ENCODE measurements at regions not wholly inside any gene's neighbourhood (a gene's known extent, or its start where the extent isn't known, plus 50 kb on each side); places are given as distances from the start of the nearest gene placed in this dataset.
"Not testable (repeated sequence)": the region's sequence is repeated elsewhere in the genome, so short reads cannot be mapped to it uniquely, and the experiment has no call there.

DNA sequence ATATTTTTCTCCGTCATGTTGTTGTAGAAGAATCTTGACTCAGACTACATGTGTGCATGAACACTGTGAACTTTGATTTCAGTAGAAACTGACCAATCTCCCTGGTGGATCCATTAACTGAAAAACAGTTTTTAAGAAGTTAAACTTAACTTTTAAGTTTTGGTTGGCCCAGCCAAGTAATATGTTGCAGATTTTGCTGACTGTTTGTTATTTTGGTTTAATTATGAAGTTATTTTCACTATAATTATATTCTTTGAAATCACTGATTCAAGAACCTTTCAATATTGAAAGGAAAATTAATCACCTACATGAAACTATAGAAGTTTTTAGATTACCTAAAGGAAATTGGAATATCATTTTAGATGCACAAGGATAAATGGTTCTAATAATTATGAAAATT lies 373.6 kb upstream of the COX7C start:
- in situ Hi-C loops (cut with HindIII; ENCODE audit: low sequenced_read_pairs), result no loop called here
- DNase-seq (ENCODE audit: low spot score), result no peak

DNA sequence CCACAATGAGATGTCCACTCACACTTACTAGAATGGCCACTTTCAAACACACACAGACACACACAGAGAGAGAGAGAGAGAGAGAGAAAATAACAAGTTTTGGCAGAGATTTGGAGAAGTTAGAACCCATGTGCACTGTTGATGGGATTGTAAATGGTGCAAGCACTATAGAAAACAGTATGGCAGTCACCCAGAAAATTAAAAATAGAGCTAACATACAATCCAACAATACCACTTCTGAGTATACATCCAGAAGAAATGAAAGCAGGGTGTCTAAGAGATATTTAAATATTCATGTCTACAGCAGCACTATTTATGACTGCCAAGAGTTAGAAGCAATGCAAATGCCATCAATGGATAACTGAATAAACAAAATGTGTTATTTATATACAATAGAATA lies 359.9 kb upstream of the COX7C start:
- no peak for DNase-seq (ENCODE audit: low spot score)
- in situ Hi-C loops (cut with HindIII; ENCODE audit: low sequenced_read_pairs), result no loop called here

DNA sequence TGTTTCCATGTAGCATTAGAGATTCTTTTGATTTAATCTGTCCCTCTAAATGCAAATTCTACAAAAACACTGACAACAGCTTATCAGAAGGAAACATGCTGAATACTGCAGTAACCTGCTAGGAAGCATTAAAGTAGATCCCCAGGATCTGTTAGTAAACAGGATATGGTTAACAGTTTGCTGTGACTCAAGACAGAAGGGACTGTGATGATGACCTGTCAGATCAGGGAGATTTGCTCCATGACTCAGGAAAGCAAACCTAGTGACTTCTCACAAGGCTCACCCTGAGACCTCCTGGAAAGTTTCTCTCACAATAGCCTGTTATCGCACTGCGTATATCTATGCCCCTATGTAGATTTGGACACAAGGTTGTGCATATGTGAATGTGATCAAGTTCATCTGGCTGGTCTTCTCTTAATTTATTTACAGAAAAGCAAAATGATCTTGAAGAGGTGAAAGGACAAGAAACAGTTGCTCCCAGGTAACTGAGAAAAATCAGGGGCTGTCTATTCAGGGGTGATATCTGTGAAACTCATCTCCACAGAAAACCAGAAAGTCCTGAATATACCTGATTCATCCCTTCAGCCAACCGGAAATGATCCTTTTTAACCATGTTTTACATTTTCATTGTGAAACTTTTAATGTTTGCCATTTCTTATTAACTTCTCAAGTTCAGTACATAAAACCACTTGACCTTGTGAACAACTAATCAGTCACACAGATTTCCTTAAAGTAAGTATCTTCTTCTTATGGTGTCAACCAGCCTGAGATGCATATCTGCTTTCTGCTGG lies 333.1 kb upstream of the COX7C start:
- DNase-seq (ENCODE audit: low spot score); in situ Hi-C loops (cut with HindIII; ENCODE audit: low sequenced_read_pairs): not testable (repeated sequence)

DNA sequence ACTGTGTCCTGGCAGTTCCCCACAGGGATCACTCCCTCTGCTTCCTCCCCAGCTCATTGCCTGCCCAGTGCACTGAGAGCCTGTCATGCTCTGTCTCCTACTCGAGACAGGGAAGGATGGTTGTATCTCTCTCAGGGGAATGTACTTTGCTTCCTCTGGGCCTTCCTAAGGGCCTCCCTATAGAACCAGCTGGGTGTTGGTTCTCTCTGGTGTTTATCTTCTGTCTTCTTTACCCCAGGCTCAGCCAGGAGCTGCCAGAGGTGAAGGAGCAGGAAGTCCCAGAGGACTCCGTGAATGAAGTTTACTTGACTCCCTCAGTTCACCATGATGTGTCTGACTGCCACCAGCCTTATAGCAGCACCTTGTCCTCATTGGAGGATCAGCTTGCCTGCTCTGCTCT lies 330.3 kb upstream of the COX7C start:
- in situ Hi-C loops (cut with HindIII; ENCODE audit: low sequenced_read_pairs), result not testable (repeated sequence)
- DNase-seq (ENCODE audit: low spot score), result peak; percentile 20

DNA sequence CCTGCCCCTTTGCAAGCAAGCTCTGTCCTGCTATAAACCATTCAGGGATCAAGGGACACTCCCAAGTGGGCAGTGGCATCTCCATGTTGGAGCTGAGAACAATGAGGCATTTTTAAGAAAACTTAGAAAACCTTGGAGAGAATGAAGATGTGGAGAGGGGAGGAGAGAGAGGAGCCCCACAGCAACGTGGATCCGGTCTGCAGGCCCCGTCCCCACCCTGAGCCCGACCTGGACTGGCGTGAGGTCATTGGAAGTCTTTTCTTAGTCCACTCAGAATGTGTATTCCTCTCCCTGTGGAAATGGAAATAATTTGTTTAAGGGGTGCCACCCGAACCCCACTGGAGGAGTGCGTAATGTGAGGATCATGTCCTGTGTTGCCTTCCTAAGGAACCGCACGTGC lies 328.0 kb upstream of the COX7C start:
- DNase-seq (ENCODE audit: low spot score); in situ Hi-C loops (cut with HindIII; ENCODE audit: low sequenced_read_pairs): not testable (repeated sequence)

DNA sequence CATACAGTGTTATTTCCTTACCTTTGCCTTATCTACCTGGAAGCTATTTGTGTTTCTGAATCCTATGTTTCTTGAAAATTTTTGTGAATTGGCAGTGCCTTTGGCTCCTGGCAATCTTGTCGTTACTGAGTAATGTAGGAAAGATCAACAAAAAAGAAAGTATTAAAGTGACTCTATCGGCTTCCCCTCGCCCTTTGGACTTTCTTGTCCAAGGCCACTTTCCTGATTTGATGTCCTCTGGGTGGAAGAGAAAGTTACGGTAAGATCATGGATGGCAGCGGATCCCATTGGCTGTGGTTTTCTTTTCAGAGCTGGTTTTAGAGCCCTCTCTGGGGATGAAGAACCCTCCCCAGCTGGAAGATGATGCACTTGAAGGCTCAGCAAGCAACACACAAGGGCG lies 324.9 kb upstream of the COX7C start:
- in situ Hi-C loops (cut with HindIII; ENCODE audit: low sequenced_read_pairs); DNase-seq (ENCODE audit: low spot score): not testable (repeated sequence)

DNA sequence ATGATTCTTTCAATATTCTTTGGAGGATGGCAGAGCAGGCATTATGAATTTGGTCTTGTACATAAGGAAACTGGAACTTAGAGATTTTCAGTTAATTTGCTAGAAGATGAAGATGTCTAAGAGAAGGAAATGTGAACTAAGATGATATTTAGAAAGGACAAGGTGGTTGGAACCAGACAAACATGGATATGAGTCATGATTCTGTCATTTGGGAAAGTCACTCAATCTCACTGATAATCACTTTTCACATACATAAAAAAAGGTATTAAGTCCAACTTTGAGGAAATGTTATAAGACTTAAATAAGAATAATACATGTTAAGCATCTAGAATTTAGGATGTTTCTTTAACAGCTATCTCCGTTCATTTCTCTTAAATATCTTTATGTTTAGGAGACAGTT lies 315.1 kb upstream of the COX7C start:
- in situ Hi-C loops (cut with HindIII; ENCODE audit: low sequenced_read_pairs); DNase-seq (ENCODE audit: low spot score): not testable (repeated sequence)

DNA sequence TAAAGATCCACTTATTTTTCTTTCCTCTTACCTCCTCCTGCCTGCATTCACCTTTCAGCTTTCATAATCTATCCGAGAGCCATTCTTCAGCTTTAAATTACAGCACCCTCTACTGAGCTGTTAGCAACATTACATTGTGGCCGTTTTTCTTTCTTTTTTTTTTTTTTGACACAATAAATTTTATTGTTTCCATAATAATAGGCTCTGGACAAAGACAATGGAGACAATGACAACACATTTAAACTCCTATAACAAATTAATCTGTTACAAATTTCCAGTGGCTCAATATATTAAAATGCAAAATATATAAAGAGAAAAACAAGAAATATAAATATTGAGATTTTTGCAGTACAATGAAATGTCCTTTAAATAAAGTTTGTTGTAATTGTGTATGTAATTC lies 312.7 kb upstream of the COX7C start:
- in situ Hi-C loops (cut with HindIII; ENCODE audit: low sequenced_read_pairs); DNase-seq (ENCODE audit: low spot score): not testable (repeated sequence)

DNA sequence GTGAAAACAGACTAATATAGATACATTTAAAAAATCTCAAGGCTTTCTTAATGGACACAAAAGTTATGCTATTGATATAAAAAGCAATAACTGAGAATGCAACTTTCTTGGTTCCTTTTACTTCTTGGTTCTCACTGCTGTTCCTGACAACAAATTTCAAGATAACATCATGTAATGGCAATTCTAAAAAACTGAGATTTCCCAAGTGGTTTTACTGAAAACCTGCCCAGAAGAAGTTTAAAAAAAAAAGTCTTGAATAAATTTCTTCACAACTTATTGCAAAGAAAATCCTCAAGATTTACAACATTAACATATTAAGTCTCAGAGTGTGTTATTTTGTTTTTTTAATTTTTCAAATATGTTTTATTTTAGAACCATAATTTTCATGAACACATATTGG lies 302.8 kb upstream of the COX7C start:
- in situ Hi-C loops (cut with HindIII; ENCODE audit: low sequenced_read_pairs), result no loop called here
- no peak for DNase-seq (ENCODE audit: low spot score)

DNA sequence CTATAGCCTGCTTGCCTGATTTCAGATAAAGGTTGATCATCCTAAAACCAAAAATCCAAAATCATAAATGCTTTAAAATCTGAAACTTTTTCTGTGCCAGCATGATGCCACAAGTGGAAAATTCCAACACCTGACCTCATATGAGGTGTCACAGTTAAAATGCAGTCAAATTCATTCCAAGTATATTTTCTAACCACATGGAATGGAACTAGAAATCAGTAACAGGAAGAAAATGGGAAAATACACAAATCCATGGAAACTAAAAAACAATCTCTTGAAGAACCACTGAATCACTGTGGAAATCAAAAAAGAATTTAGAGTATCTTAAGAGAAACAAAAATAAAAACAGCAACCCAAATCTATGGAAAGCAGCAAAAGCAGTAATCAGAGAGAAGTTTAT lies 297.5 kb upstream of the COX7C start:
- in situ Hi-C loops (cut with HindIII; ENCODE audit: low sequenced_read_pairs), result no loop called here
- DNase-seq (ENCODE audit: low spot score), result no peak

DNA sequence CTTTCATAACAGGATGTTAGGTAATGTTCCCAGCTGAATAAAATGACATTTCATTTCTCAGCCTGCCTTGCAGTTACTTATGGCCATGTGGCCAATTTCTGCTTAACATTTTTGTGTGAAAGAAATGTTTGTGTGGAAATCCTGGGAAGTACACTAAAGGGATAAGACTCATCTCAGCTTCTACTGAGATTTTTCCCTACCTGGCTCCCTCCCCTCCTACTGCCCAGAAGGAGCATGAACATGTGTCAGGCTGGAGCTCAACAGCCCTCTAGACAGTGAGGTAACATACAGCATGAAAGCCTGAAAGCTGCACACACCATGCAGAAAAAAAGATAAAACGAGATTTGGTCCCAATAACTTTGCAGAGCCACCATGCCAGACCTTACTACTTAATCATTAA lies 288.4 kb upstream of the COX7C start:
- DNase-seq (ENCODE audit: low spot score), result no peak
- in situ Hi-C loops (cut with HindIII; ENCODE audit: low sequenced_read_pairs), result no loop called here

DNA sequence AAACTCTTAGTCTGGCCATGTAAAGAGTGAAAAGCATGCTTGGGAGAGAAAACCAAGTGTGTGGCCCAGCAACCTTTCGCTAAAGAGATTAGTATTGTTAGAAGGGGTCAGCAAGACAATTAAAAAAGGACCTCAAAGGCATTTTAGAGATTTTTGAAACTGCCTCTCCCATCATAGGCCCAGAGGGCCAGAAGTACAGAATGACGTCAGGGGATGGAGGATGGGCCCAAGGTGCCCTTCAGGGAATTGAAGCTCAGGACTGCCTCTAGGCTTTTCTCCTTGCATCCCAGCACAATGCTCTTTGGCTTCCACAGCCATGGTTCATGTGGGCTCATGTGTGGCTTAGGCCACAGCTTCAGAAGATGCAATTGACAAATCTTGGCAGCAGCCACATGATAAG lies 287.0 kb upstream of the COX7C start:
- DNase-seq (ENCODE audit: low spot score), result no peak
- in situ Hi-C loops (cut with HindIII; ENCODE audit: low sequenced_read_pairs), result no loop called here

DNA sequence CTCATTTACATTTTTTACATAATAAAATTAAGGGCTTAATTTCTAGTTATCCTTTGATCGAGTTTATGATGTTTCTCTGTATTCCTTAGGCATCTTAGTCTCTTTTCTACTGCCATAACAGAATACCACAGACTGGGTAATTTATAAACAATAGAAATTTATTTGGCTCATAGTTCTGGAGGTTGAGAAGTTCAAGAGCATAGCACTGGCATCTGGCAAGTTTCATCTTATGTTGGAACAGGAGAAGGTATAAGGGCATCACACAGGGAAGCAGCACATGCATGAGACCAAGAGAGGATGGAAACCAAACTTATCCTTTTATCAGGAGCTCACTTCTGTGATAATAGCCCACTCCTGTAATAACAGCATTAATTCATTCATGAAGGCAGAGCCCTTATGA lies 284.9 kb upstream of the COX7C start:
- in situ Hi-C loops (cut with HindIII; ENCODE audit: low sequenced_read_pairs), result no loop called here
- no peak for DNase-seq (ENCODE audit: low spot score)

DNA sequence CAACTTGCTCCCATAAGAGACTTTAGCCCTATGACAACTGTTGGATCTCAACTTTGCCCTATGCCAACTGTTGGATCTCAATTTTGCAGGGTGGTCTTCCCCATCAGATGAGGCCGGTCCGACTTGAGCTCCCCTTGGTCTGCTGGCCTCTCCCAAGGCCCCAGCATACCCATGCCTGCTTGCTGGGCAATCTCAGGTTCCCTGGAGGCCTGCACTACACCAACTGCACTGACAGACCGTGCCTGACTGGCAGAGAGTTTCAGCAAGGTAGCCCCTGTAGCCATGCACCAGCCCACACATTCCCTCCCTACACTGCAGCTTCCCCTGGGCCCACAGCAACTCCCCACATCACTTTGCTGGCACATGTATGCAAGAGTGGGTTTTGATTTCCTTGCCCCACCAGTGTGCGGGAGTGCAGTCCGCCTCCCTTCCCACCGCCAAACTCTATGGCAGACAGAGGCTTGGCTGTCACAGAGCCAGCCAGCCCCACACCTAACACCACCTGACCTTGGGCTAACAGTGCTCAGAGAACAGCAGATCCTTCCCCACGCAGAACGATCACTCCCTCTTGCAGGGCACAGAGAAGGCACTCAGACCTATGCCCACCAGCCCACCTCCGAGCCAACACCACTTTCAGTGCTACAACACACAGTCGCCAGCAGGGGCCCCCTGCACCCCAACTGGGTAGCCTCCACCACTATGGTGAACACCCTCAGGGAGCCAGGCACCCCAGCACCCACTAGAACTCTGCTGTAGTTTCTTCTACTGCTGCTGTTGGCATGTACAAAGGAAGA lies 279.9 kb upstream of the COX7C start:
- in situ Hi-C loops (cut with HindIII; ENCODE audit: low sequenced_read_pairs), result no loop called here
- no peak for DNase-seq (ENCODE audit: low spot score)

DNA sequence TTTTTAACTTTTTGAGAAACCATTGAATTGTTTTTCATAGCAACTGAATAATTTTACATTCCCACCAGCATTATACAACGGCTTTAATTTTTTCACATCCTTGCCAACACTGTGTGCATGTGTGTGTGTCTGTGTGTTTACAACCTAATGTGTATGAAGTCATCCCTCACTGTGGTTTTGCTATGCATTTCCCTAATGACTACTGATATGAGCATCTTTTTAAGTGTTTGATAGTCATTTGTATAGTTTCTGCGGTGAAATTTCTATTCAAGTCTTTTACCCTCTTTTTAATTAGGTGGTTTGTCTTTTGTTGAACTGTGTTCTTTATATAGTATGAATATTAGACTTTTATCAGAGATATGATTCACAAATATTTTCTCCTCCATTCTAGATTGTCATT lies 263.1 kb upstream of the COX7C start:
- DNase-seq (ENCODE audit: low spot score), result no peak
- in situ Hi-C loops (cut with HindIII; ENCODE audit: low sequenced_read_pairs), result no loop called here

DNA sequence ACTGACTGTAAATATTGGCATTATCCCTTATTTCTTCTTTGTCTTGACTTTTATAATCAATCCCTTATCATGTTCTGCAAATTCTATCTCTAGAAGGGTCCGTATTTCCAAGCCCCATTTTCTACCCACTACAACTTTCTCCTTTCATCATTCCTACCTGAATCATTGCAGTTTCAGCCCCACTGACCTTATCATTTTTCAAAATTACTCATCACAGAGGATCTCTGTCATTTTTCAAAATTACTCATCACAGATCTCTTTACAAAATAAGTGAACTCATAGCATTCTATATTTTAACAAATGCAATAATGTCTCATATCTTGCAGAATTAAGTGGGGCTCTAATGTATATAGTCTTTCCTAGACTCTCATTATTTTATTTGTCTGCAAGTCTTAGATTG lies 256.9 kb upstream of the COX7C start:
- in situ Hi-C loops (cut with HindIII; ENCODE audit: low sequenced_read_pairs), result no loop called here
- no peak for DNase-seq (ENCODE audit: low spot score)

DNA sequence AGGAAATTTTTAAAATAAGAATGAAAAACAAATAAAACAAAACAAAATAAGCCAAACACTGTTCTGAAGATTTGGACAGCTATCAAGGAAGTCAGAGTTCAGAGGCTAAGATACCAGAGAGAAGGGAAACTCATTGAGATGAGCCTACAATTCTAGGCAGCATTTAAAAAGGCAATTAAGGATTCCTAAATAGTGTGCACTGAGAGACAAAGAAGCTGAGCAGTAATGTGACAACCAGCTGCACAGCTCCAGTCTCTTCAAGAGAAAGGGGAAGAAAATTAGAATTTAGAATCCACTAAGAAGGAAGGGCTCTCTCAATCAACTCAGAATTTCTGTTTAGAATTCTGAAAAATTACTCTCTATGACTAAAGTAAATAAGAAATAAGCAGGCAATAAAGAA lies 246.7 kb upstream of the COX7C start:
- no peak for DNase-seq (ENCODE audit: low spot score)
- in situ Hi-C loops (cut with HindIII; ENCODE audit: low sequenced_read_pairs), result no loop called here

DNA sequence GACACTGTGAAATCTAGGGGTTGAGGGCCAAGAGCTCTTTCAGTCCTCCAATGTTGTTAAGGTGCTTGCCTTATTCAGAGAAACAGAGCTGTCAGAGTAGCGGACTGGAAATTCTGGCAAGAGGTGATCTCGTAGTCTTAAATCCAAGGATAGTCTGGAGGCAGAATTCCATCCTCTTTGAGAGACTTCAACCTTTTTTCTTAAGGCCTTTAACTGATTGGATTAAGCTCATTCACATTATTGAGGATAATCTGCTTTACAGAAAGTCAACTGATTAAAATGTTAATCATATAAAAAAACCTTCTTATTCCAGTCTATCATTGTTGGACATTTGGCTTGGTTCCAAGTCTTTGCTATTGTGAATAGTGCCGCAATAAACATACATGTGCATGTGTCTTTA lies 243.1 kb upstream of the COX7C start:
- in situ Hi-C loops (cut with HindIII; ENCODE audit: low sequenced_read_pairs), result no loop called here
- DNase-seq (ENCODE audit: low spot score), result no peak

DNA sequence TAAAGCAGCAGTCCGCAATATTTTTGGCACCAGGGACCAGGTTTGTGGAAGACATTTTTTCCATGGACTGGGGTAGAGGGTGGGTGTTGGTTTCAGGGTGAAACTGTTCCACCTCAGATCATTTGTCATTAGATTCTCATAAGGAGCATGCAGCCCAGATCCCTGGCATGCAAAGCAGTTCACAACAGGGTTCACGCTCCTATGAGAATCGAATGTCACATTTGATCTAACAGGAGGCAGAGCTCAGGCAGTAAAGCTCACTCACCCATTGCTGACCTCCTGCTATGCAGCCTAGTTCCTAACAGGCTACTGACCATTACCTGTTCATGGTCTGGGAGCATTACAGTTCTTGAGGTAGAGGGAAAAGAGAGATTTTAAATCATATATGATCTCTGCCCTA lies 241.5 kb upstream of the COX7C start:
- no peak for DNase-seq (ENCODE audit: low spot score)
- in situ Hi-C loops (cut with HindIII; ENCODE audit: low sequenced_read_pairs), result no loop called here

DNA sequence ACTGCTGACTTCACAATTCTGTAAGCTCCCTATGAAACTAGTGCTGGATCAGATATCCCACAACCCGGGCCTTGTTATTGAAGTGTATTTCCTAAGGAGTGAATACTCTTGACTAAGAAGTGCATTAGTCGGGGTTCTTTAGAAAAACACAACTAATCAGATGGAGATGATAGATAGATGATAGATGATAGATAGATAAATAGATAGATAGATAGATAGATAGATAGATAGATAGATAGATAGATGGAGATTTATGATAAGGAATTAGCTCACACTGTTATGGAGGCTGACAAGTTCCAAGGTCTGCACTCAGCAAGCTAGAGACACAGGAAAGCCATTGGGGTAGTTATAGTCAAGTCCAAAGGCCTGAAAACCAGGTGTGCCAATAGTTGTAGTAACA lies 214.6 kb upstream of the COX7C start:
- in situ Hi-C loops (cut with HindIII; ENCODE audit: low sequenced_read_pairs), result no loop called here
- no peak for DNase-seq (ENCODE audit: low spot score)

DNA sequence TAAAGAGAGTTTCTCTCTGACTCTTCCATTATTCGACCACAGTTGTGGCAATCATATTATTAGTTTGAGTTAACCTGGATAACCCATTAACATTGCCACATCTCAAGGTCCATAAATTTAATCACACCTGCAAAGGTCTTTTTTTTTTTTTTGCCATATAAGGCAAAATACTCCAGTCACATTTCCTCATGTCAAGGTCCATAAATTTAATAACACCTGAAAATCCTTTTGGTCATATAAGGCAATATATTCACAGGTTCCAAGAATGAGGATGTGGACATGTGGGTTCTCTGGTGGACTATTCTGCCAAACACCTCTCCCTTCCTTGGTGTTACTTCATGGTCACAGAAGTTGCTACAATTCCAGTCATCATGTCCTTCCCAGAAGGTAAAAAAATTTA lies 213.5 kb upstream of the COX7C start:
- no peak for DNase-seq (ENCODE audit: low spot score)
- in situ Hi-C loops (cut with HindIII; ENCODE audit: low sequenced_read_pairs), result no loop called here
